GM23338 (cell line): ENCODE measurements at regions not wholly inside any gene's neighbourhood (a gene's known extent, or its start where the extent isn't known, plus 50 kb on each side); places are given as distances from the start of the nearest gene placed in this dataset.

Source experiments
- ATAC-seq: fragments of 200-7000 bp; cut with Tn5 transposase; 3 replicates; pipeline ENCODE4 v1.9.1; 2020
- DNase-seq: peaks from one replicate; pipeline ENCODE4 v3.0.0-alpha.2; 2015; ENCODE audit warnings: low spot score
- H2AFZ ChIP-seq: fragments of 200-600 bp; sonication (generic); 2 replicates; pipeline ENCODE4 v1.8.0; 2016; ENCODE audit warnings: antibody characterized with exemption, mild to moderate bottlenecking, moderate library complexity
- H3F3A ChIP-seq: fragments of 200-600 bp; sonication (generic); replicated peaks from 2 replicates; pipeline ENCODE4 v1.8.0; 2017; ENCODE audit warnings: antibody characterized with exemption, mixed run types, low read depth
- H3K27ac ChIP-seq: fragments of 200-600 bp; sonication (generic); 2 replicates; pipeline ENCODE4 v1.6.1; 2016; ENCODE audit warnings: low read depth
- H3K27me3 ChIP-seq: fragments of 200-600 bp; sonication (generic); 2 replicates; pipeline ENCODE4 v1.8.0; 2016; ENCODE audit warnings: mild to moderate bottlenecking, mixed run types, moderate library complexity; ENCODE audit not compliant: insufficient read depth
- H3K36me3 ChIP-seq: fragments of 200-600 bp; sonication (generic); 2 replicates; pipeline ENCODE4 v1.8.0; 2016; ENCODE audit warnings: mild to moderate bottlenecking; ENCODE audit not compliant: insufficient read depth
- H3K4me1 ChIP-seq: fragments of 200-600 bp; sonication (generic); 2 replicates; pipeline ENCODE4 v1.8.0; 2016; ENCODE audit warnings: mild to moderate bottlenecking, moderate library complexity; ENCODE audit not compliant: insufficient read depth
- H3K4me2 ChIP-seq: fragments of 200-600 bp; sonication (generic); 2 replicates; pipeline ENCODE4 v1.7.1; 2017; ENCODE audit warnings: mixed run types
- H3K4me3 ChIP-seq: fragments of 200-600 bp; sonication (generic); 2 replicates; pipeline ENCODE4 v1.6.1; 2016; ENCODE audit warnings: mixed run types
- H3K79me2 ChIP-seq: fragments of 200-600 bp; sonication (generic); replicated peaks from 2 replicates; pipeline ENCODE4 v1.8.0; 2017; ENCODE audit warnings: mild to moderate bottlenecking; ENCODE audit not compliant: insufficient read depth
- H3K9me2 ChIP-seq: fragments of 200-600 bp; sonication (generic); 2 replicates; pipeline ENCODE4 v1.8.0; 2017; ENCODE audit not compliant: insufficient read depth
- H4K20me1 ChIP-seq: fragments of 200-600 bp; sonication (generic); replicated peaks from 2 replicates; pipeline ENCODE4 v1.8.0; 2017; ENCODE audit warnings: mild to moderate bottlenecking; ENCODE audit not compliant: insufficient read depth
- H3K27ac Mint-ChIP-seq: 2 replicates; pipeline ENCODE4 v1.8.0; 2020; ENCODE audit warnings: inconsistent platforms, mild to moderate bottlenecking, moderate library complexity, mixed read lengths
- H3K27me3 Mint-ChIP-seq: 3 replicates; pipeline ENCODE4 v1.8.0; 2022; ENCODE audit warnings: low read depth, mild to moderate bottlenecking, moderate library complexity, mixed read lengths, inconsistent platforms; ENCODE audit not compliant: insufficient read depth, poor library complexity
- H3K36me3 Mint-ChIP-seq: 3 replicates; pipeline ENCODE4 v1.8.0; 2021; ENCODE audit warnings: low read depth, mild to moderate bottlenecking, inconsistent platforms, moderate library complexity, mixed read lengths
- H3K4me1 Mint-ChIP-seq: 3 replicates; pipeline ENCODE4 v1.8.0; 2020; ENCODE audit warnings: mild to moderate bottlenecking, inconsistent platforms, mixed read lengths
- H3K4me3 Mint-ChIP-seq: 3 replicates; pipeline ENCODE4 v1.8.0; 2021; ENCODE audit warnings: moderate library complexity, mild to moderate bottlenecking, inconsistent platforms, mixed read lengths
- H3K9me3 Mint-ChIP-seq: 3 replicates; pipeline ENCODE4 v1.8.0; 2020; ENCODE audit warnings: moderate library complexity, mild to moderate bottlenecking, inconsistent platforms, mixed read lengths
- CREB1 ChIP-seq: fragments of 250-450 bp; sonication (Bioruptor Pico); IDR thresholded peaks from 2 replicates; pipeline ENCODE4 v1.5.0; 2020; ENCODE audit warnings: low read depth, mild to moderate bottlenecking, moderate library complexity
- EZH2 ChIP-seq: fragments of 200-600 bp; sonication (generic); IDR thresholded peaks from one replicate; pipeline ENCODE4 v1.8.0; 2017; ENCODE audit warnings: antibody characterized with exemption, mild to moderate bottlenecking, low read depth; ENCODE audit not compliant: unreplicated experiment
- EZH2phosphoT487 ChIP-seq: fragments of 200-600 bp; sonication (generic); IDR thresholded peaks from one replicate; pipeline ENCODE4 v1.8.1; 2018; ENCODE audit warnings: antibody characterized with exemption; ENCODE audit not compliant: unreplicated experiment
- JUNB ChIP-seq: IDR thresholded peaks from one replicate; pipeline ENCODE4 v1.6.1; 2016; ENCODE audit warnings: antibody characterized with exemption; ENCODE audit not compliant: unreplicated experiment
- NANOG ChIP-seq: IDR thresholded peaks from 2 replicates; pipeline ENCODE4 v1.6.1; 2016; ENCODE audit warnings: antibody characterized with exemption, borderline replicate concordance
- REST ChIP-seq: IDR thresholded peaks from one replicate; pipeline ENCODE4 v1.6.1; 2018; ENCODE audit warnings: antibody characterized with exemption; ENCODE audit not compliant: unreplicated experiment
- STAT1 ChIP-seq: IDR thresholded peaks from one replicate; pipeline ENCODE4 v1.6.1; 2016; ENCODE audit warnings: antibody characterized with exemption; ENCODE audit not compliant: unreplicated experiment
- ZNF114 ChIP-seq: fragments of 250-450 bp; sonication (Bioruptor Pico); IDR thresholded peaks from 2 replicates; pipeline ENCODE4 v1.5.0; 2020; ENCODE audit warnings: mild to moderate bottlenecking, moderate library complexity
- ZNF331 ChIP-seq: fragments of 250-450 bp; sonication (Bioruptor Pico); IDR thresholded peaks from 2 replicates; pipeline ENCODE4 v1.5.0; 2020; ENCODE audit warnings: low read depth, mild to moderate bottlenecking, moderate library complexity
- TF ChIP-seq, protein P1 (sequence below): IDR thresholded peaks from 2 replicates; pipeline ENCODE4 v1.6.1; 2016; ENCODE audit warnings: antibody characterized with exemption
- TF ChIP-seq, protein P2 (sequence below): fragments of 250-450 bp; sonication (Bioruptor Pico); IDR thresholded peaks from 2 replicates; pipeline ENCODE4 v1.5.0; 2020; ENCODE audit warnings: mild to moderate bottlenecking, moderate library complexity

GRCh38 chr5:68134033-68134668 lies 81.4 kb upstream of the PIK3R1 start:
- no peaks in the 10 kb centered on the region for H3K36me3 Mint-ChIP-seq
- H3K27ac Mint-ChIP-seq = no peak overlapping the region
- H3K4me2 ChIP-seq = no peak overlapping the region
- no peaks in the 10 kb centered on the region for H3K79me2 ChIP-seq
- H3K4me3 ChIP-seq = no peak overlapping the region
- DNase-seq = peak; percentile 62
- 0 out of 3 replicates have a peak, but pooled peaks have one; percentile 23 for ATAC-seq
- no peaks in the 10 kb centered on the region for H3K9me2 ChIP-seq
- no peaks in the 10 kb centered on the region; the same call in 2 of the 3 replicates for H3K9me3 Mint-ChIP-seq
- H3F3A ChIP-seq = no peaks in the 10 kb centered on the region
- H3K27ac ChIP-seq = no peak overlapping the region
- no peaks in the 10 kb centered on the region for H3K27me3 ChIP-seq
- no peaks in the 10 kb centered on the region for H4K20me1 ChIP-seq
- no peak overlapping the region for H3K4me3 Mint-ChIP-seq
- TF ChIP-seq NANOG (no peak), CREB1 (no peak), STAT1 (no peak), EZH2 (no peak), ZNF331 (CRISPR knock-in tag) (no peak), REST (no peak), ZNF114 (CRISPR knock-in tag) (no peak)
- TF ChIP-seq, protein P1, sequence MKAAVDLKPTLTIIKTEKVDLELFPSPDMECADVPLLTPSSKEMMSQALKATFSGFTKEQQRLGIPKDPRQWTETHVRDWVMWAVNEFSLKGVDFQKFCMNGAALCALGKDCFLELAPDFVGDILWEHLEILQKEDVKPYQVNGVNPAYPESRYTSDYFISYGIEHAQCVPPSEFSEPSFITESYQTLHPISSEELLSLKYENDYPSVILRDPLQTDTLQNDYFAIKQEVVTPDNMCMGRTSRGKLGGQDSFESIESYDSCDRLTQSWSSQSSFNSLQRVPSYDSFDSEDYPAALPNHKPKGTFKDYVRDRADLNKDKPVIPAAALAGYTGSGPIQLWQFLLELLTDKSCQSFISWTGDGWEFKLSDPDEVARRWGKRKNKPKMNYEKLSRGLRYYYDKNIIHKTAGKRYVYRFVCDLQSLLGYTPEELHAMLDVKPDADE = no peak
- peaks cover 2% of the 10 kb centered on the region for H3K27me3 Mint-ChIP-seq
- H2AFZ ChIP-seq = no peak overlapping the region
- no peaks in the 10 kb centered on the region for H3K36me3 ChIP-seq
- no peaks in the 10 kb centered on the region for H3K4me1 ChIP-seq
- H3K4me1 Mint-ChIP-seq = peaks cover 10% of the 10 kb centered on the region

DNA sequence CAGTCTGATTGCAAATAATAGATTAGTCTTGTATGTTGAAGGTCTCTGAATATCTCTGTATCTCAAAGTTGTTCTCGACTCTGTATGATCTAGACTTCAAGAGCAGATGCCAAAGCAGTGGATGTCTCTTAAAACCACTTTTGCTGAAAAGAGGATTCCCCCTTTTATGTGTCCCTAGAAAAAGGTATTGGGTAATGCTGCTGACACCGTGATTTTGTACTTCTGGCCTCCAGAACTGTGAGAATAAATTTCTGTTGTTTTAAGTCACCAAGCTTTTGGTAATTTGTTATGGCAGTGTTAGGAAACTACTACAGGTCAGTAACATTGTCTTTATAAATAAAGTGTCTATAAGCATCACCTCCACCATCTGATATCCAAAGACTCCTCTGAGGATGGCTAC lies 85.3 kb upstream of the PIK3R1 start:
- no peak overlapping the region for H2AFZ ChIP-seq
- no peak for ATAC-seq
- peaks cover 8% of the 10 kb centered on the region for H3K4me1 Mint-ChIP-seq
- H3F3A ChIP-seq = no peaks in the 10 kb centered on the region
- H3K4me2 ChIP-seq = no peak overlapping the region
- H3K36me3 Mint-ChIP-seq = no peaks in the 10 kb centered on the region
- DNase-seq = no peak
- no peak overlapping the region for H3K27ac Mint-ChIP-seq
- peaks cover 2% of the 10 kb centered on the region for H3K27me3 Mint-ChIP-seq
- no peaks in the 10 kb centered on the region for H3K9me2 ChIP-seq
- H3K79me2 ChIP-seq = no peaks in the 10 kb centered on the region
- H3K9me3 Mint-ChIP-seq = no peaks in the 10 kb centered on the region; the same call in 2 of the 3 replicates
- H3K36me3 ChIP-seq = no peaks in the 10 kb centered on the region
- H3K4me1 ChIP-seq = no peaks in the 10 kb centered on the region
- H3K4me3 ChIP-seq = no peak overlapping the region
- no peak for TF ChIP-seq ZNF114 (CRISPR knock-in tag)
- no peak for TF ChIP-seq JUNB
- TF ChIP-seq, protein P2, sequence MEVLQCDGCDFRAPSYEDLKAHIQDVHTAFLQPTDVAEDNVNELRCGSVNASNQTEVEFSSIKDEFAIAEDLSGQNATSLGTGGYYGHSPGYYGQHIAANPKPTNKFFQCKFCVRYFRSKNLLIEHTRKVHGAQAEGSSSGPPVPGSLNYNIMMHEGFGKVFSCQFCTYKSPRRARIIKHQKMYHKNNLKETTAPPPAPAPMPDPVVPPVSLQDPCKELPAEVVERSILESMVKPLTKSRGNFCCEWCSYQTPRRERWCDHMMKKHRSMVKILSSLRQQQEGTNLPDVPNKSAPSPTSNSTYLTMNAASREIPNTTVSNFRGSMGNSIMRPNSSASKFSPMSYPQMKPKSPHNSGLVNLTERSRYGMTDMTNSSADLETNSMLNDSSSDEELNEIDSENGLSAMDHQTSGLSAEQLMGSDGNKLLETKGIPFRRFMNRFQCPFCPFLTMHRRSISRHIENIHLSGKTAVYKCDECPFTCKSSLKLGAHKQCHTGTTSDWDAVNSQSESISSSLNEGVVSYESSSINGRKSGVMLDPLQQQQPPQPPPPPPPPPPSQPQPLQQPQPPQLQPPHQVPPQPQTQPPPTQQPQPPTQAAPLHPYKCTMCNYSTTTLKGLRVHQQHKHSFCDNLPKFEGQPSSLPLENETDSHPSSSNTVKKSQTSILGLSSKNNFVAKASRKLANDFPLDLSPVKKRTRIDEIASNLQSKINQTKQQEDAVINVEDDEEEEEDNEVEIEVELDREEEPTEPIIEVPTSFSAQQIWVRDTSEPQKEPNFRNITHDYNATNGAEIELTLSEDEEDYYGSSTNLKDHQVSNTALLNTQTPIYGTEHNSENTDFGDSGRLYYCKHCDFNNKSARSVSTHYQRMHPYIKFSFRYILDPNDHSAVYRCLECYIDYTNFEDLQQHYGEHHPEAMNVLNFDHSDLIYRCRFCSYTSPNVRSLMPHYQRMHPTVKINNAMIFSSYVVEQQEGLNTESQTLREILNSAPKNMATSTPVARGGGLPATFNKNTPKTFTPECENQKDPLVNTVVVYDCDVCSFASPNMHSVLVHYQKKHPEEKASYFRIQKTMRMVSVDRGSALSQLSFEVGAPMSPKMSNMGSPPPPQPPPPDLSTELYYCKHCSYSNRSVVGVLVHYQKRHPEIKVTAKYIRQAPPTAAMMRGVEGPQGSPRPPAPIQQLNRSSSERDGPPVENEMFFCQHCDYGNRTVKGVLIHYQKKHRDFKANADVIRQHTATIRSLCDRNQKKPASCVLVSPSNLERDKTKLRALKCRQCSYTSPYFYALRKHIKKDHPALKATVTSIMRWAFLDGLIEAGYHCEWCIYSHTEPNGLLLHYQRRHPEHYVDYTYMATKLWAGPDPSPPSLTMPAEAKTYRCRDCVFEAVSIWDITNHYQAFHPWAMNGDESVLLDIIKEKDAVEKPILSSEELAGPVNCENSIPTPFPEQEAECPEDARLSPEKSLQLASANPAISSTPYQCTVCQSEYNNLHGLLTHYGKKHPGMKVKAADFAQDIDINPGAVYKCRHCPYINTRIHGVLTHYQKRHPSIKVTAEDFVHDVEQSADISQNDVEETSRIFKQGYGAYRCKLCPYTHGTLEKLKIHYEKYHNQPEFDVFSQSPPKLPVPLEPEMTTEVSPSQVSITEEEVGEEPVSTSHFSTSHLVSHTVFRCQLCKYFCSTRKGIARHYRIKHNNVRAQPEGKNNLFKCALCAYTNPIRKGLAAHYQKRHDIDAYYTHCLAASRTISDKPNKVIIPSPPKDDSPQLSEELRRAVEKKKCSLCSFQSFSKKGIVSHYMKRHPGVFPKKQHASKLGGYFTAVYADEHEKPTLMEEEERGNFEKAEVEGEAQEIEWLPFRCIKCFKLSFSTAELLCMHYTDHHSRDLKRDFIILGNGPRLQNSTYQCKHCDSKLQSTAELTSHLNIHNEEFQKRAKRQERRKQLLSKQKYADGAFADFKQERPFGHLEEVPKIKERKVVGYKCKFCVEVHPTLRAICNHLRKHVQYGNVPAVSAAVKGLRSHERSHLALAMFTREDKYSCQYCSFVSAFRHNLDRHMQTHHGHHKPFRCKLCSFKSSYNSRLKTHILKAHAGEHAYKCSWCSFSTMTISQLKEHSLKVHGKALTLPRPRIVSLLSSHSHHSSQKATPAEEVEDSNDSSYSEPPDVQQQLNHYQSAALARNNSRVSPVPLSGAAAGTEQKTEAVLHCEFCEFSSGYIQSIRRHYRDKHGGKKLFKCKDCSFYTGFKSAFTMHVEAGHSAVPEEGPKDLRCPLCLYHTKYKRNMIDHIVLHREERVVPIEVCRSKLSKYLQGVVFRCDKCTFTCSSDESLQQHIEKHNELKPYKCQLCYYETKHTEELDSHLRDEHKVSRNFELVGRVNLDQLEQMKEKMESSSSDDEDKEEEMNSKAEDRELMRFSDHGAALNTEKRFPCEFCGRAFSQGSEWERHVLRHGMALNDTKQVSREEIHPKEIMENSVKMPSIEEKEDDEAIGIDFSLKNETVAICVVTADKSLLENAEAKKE = no peak
- no peak for TF ChIP-seq EZH2
- no peak for TF ChIP-seq EZH2phosphoT487
- no peak for TF ChIP-seq ZNF331 (CRISPR knock-in tag)
- no peak for TF ChIP-seq CREB1
- H3K27ac ChIP-seq = no peak overlapping the region
- H3K27me3 ChIP-seq = no peaks in the 10 kb centered on the region
- H4K20me1 ChIP-seq = no peaks in the 10 kb centered on the region
- H3K4me3 Mint-ChIP-seq = no peak overlapping the region
